Smooth muscle cell (in vitro differentiated cells): ENCODE measurements at regions not wholly inside any gene's neighbourhood (a gene's known extent, or its start where the extent isn't known, plus 50 kb on each side); places are given as distances from the start of the nearest gene placed in this dataset.

Source experiments
- DNase-seq: peaks from one replicate; lab custom pipeline; 2025; ENCODE audit not compliant: unreplicated experiment; lab: John Stamatoyannopoulos, UW
- H2AFZ ChIP-seq: fragments of 200-600 bp; sonication (generic); 2 replicates; pipeline ENCODE4 v1.6.0; 2016; ENCODE audit warnings: antibody characterized with exemption, low read depth, mild to moderate bottlenecking
- H3F3A ChIP-seq: fragments of 200-600 bp; sonication (generic); 2 replicates; pipeline ENCODE4 v1.6.0; 2017; ENCODE audit warnings: antibody characterized with exemption, low read depth
- H3K27ac ChIP-seq: fragments of 200-600 bp; sonication (generic); 2 replicates; pipeline ENCODE4 v1.5.1; 2016; ENCODE audit warnings: low read depth, mild to moderate bottlenecking
- H3K27me3 ChIP-seq: fragments of 200-600 bp; sonication (generic); 2 replicates; pipeline ENCODE4 v1.6.1; 2016; ENCODE audit warnings: low read depth, mild to moderate bottlenecking
- H3K36me3 ChIP-seq: fragments of 200-600 bp; sonication (generic); 2 replicates; pipeline ENCODE4 v1.5.1; 2016; ENCODE audit warnings: low read depth
- H3K4me1 ChIP-seq: fragments of 200-600 bp; sonication (generic); 2 replicates; pipeline ENCODE4 v1.5.1; 2016; ENCODE audit warnings: low read depth
- H3K4me2 ChIP-seq: fragments of 200-600 bp; sonication (generic); 2 replicates; pipeline ENCODE4 v1.6.0; 2016; ENCODE audit warnings: mild to moderate bottlenecking
- H3K4me3 ChIP-seq: fragments of 200-600 bp; sonication (generic); 2 replicates; pipeline ENCODE4 v1.5.1; 2016; ENCODE audit warnings: mild to moderate bottlenecking
- H3K79me2 ChIP-seq: fragments of 200-600 bp; sonication (generic); 2 replicates; pipeline ENCODE4 v1.6.0; 2016; ENCODE audit warnings: low read depth, mild to moderate bottlenecking
- H3K9ac ChIP-seq: fragments of 200-600 bp; sonication (generic); 2 replicates; pipeline ENCODE4 v1.6.0; 2016; ENCODE audit warnings: low read depth
- H3K9me3 ChIP-seq: fragments of 200-600 bp; sonication (generic); replicated peaks from 2 replicates; pipeline ENCODE4 v1.5.1; 2016; ENCODE audit warnings: low read depth
- H4K20me1 ChIP-seq: fragments of 200-600 bp; sonication (generic); 2 replicates; pipeline ENCODE4 v1.6.0; 2016; ENCODE audit warnings: low read depth
- CTCF ChIP-seq: fragments of 200-600 bp; sonication (generic); IDR thresholded peaks from 2 replicates; pipeline ENCODE4 v1.5.1; 2017; ENCODE audit warnings: borderline replicate concordance, mild to moderate bottlenecking, antibody characterized with exemption; ENCODE audit not compliant: insufficient read depth, poor library complexity, severe bottlenecking
- WGBS: methylation state at CpG from one replicate; pipeline ENCODE4 v1.1.7; 2016; ENCODE audit warnings: low lambda C conversion rate; 5-methylcytosine and 5-hydroxymethylcytosine counted together

DNA sequence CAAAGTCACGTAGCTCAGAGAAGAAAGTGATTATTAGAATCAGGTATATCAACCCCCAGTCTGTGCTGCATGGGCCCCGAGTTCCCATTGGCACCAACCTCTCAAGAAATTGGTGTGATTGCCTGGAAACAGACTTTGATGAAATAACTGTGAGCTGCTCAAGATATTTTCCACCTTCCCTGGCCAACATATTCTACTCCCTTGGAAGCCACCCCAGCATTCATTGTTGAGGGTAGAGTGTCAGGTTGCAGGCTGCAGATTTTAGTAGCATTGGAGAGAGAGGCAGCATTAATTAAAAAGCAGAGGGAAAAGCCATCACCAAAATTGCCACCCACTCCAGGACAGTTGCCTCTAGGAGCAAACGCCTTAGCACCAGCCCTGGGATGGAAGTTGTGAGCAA, 154.2 kb upstream of the TNPO1 start:
- TF ChIP-seq CTCF, result no peak
- no peak overlapping the region for H2AFZ ChIP-seq
- no peaks in the 10 kb centered on the region for H3F3A ChIP-seq
- peaks cover 5% of the 10 kb centered on the region for H3K4me1 ChIP-seq
- H3K79me2 ChIP-seq, result no peaks in the 10 kb centered on the region
- H3K4me3 ChIP-seq, result no peak overlapping the region
- 91% methylated on average over 3 of the region's 3 CpGs for whole genome bisulfite sequencing
- no peak overlapping the region for H3K4me2 ChIP-seq
- H3K36me3 ChIP-seq, result no peaks in the 10 kb centered on the region
- H3K9me3 ChIP-seq, result no peaks in the 10 kb centered on the region
- no peak for DNase-seq
- H3K9ac ChIP-seq, result no peak overlapping the region
- H3K27me3 ChIP-seq, result no peaks in the 10 kb centered on the region
- H4K20me1 ChIP-seq, result no peaks in the 10 kb centered on the region
- H3K27ac ChIP-seq, result no peak overlapping the region

DNA sequence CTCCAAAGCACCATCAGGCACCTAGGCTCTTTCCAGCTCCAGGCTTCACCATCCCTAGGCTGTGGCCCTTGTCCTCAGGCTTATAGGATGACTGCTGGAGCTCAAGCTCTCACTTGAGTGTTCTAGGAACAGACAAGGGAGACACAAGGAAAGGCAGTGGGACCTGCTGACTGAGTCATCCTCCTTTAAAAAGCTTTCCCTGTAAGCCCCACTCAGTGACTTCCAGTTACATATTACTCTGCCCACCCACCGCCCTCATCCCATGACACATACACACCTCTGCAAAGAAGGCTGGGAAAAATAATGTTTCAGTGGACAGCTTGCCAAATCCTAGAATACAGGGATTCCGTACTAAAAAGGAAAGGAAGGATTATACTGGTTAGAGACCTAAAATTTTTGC, 154.2 kb upstream of the ZNF366 start:
- H3K27me3 ChIP-seq, result no peaks in the 10 kb centered on the region
- TF ChIP-seq CTCF, result no peak
- H3K27ac ChIP-seq, result no peak overlapping the region
- no peak overlapping the region for H3K4me3 ChIP-seq
- H3K9ac ChIP-seq, result no peak overlapping the region
- H3K4me2 ChIP-seq, result no peak overlapping the region
- no peaks in the 10 kb centered on the region for H3K79me2 ChIP-seq
- WGBS, result 8% methylated on average over 2 of the region's 2 CpGs
- DNase-seq, result no peak
- H2AFZ ChIP-seq, result no peak overlapping the region
- H3K9me3 ChIP-seq, result no peaks in the 10 kb centered on the region
- H3K4me1 ChIP-seq, result peaks cover 5% of the 10 kb centered on the region
- H3F3A ChIP-seq, result no peaks in the 10 kb centered on the region
- H4K20me1 ChIP-seq, result no peaks in the 10 kb centered on the region
- no peaks in the 10 kb centered on the region for H3K36me3 ChIP-seq

DNA sequence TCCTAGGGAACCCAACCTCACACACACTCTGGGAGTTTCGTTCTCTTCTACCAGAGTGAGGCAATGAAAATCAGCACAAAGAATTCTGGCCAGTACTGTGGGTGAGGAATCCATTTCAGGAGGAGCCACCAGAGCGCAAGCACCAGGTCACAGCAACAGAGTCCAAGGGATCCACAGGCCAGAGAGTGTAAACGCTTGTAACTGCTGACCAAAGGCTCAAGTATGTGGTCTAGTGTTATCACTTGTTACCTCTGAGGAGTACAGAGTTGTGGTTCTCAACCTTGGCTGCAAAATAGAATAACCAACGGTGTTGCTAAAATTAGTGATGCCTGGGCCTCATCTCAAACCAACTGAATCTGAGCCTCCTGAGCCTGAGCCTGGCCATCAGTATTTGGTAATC, 152.5 kb upstream of the ZNF366 start:
- no peak for DNase-seq
- no peak overlapping the region for H3K27ac ChIP-seq
- H4K20me1 ChIP-seq, result no peaks in the 10 kb centered on the region
- WGBS, result 90% methylated on average over 4 of the region's 4 CpGs
- H3K36me3 ChIP-seq, result no peaks in the 10 kb centered on the region
- TF ChIP-seq CTCF, result no peak
- no peaks in the 10 kb centered on the region for H3K9me3 ChIP-seq
- no peaks in the 10 kb centered on the region for H3K79me2 ChIP-seq
- peaks cover 2% of the 10 kb centered on the region for H3K4me1 ChIP-seq
- H3K4me3 ChIP-seq, result no peak overlapping the region
- no peak overlapping the region for H3K4me2 ChIP-seq
- H2AFZ ChIP-seq, result no peak overlapping the region
- no peaks in the 10 kb centered on the region for H3F3A ChIP-seq
- H3K27me3 ChIP-seq, result no peaks in the 10 kb centered on the region
- no peak overlapping the region for H3K9ac ChIP-seq

GRCh38 chr5:72658761-72659540, 151.7 kb upstream of the ZNF366 start:
- no peak overlapping the region for H3K4me3 ChIP-seq
- H3K4me2 ChIP-seq, result no peak overlapping the region
- H3K36me3 ChIP-seq, result no peaks in the 10 kb centered on the region
- H3K4me1 ChIP-seq, result no peaks in the 10 kb centered on the region
- H2AFZ ChIP-seq, result no peak overlapping the region
- no peaks in the 10 kb centered on the region for H4K20me1 ChIP-seq
- no peaks in the 10 kb centered on the region for H3K27me3 ChIP-seq
- no peaks in the 10 kb centered on the region for H3K79me2 ChIP-seq
- DNase-seq, result no peak
- WGBS, result 99% methylated on average over 4 of the region's 4 CpGs
- no peak overlapping the region for H3K27ac ChIP-seq
- H3K9ac ChIP-seq, result no peak overlapping the region
- TF ChIP-seq CTCF, result no peak
- H3F3A ChIP-seq, result no peaks in the 10 kb centered on the region
- H3K9me3 ChIP-seq, result no peaks in the 10 kb centered on the region
